ENCODE measurements at regions not wholly inside any gene's neighbourhood (a gene's known extent, or its start where the extent isn't known, plus 50 kb on each side); places are given as distances from the start of the nearest gene placed in this dataset.

GRCh38 chr9:17942498-17942897 is 363.6 kb downstream of the SH3GL2 start:
- in situ Hi-C loops (cut with MboI; ENCODE audit: low sequenced_read_pairs in 4 of 4) (no loop called here), intact Hi-C loops (cut with DNase I; ENCODE audit: low total_unique reads) (no loop called here)
- Histone ChIP-seq H3K4me1 (no peaks in the 10 kb centered on the region), H3K9me3 (no peaks in the 10 kb centered on the region), H3K36me3 (no peaks in the 10 kb centered on the region), H3K27ac (no peak overlapping the region), H3K27me3 (no peaks in the 10 kb centered on the region), H3K4me3 (no peak overlapping the region)
- no peak for TF ChIP-seq POLR2A (IDR thresholded peaks at IDR 0.05)
- TF ChIP-seq, protein P1, sequence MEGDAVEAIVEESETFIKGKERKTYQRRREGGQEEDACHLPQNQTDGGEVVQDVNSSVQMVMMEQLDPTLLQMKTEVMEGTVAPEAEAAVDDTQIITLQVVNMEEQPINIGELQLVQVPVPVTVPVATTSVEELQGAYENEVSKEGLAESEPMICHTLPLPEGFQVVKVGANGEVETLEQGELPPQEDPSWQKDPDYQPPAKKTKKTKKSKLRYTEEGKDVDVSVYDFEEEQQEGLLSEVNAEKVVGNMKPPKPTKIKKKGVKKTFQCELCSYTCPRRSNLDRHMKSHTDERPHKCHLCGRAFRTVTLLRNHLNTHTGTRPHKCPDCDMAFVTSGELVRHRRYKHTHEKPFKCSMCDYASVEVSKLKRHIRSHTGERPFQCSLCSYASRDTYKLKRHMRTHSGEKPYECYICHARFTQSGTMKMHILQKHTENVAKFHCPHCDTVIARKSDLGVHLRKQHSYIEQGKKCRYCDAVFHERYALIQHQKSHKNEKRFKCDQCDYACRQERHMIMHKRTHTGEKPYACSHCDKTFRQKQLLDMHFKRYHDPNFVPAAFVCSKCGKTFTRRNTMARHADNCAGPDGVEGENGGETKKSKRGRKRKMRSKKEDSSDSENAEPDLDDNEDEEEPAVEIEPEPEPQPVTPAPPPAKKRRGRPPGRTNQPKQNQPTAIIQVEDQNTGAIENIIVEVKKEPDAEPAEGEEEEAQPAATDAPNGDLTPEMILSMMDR (IDR thresholded peaks at IDR 0.05 in 4 of 5, conservative IDR thresholded peaks at IDR 0.05 in 1 of 5) = no peak
- no peak for DNase-seq
- ATAC-seq = no peak

- in situ Hi-C loops (cut with MboI; ENCODE audit: low sequenced_read_pairs in 4 of 4) (no loop called here), intact Hi-C loops (cut with DNase I; ENCODE audit: low total_unique reads) (no loop called here)
- Histone ChIP-seq H3K9me3 (no peaks in the 10 kb centered on the region), H3K27ac (no peak overlapping the region), H3K27me3 (no peaks in the 10 kb centered on the region), H3K4me3 (no peak overlapping the region), H3K36me3 (no peaks in the 10 kb centered on the region), H3K4me1 (no peaks in the 10 kb centered on the region)
- DNase-seq = no peak
- no peak for ATAC-seq
- TF ChIP-seq POLR2A (IDR thresholded peaks at IDR 0.05) = no peak
- TF ChIP-seq, protein P1 (IDR thresholded peaks at IDR 0.05 in 4 of 5, conservative IDR thresholded peaks at IDR 0.05 in 1 of 5) = no peak
Observed at GRCh38 chr9:17955409-17955808, 376.5 kb downstream of the SH3GL2 start.

DNA sequence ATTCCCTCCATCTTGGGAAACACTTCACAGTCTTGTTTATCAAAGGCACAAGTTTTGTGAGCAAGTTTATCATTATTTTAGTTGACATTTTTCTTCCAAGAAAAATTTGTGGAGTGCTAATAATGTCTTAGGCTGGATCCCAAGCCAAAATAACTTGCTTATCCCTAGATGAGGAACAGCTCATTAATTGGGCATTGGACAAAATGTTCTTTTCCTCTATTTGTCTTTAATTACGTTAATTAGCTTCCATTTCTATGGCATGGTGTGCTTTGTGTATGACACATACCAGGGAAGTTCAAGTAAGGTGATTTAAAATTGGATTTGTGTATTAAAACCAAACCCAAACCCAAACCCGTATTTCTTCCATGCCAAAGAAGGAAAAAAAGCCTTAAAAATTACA is 379.5 kb downstream of the SH3GL2 start:
- Histone ChIP-seq H3K27ac (no peak overlapping the region), H3K36me3 (no peaks in the 10 kb centered on the region), H3K4me1 (no peaks in the 10 kb centered on the region), H3K4me3 (no peak overlapping the region), H3K9me3 (no peaks in the 10 kb centered on the region), H3K27me3 (no peaks in the 10 kb centered on the region)
- DNase-seq (no peak), ATAC-seq (no peak)
- in situ Hi-C loops (cut with MboI; ENCODE audit: low sequenced_read_pairs in 4 of 4) = no loop called here
- intact Hi-C loops (cut with DNase I; ENCODE audit: low total_unique reads) = no loop called here
- TF ChIP-seq POLR2A (IDR thresholded peaks at IDR 0.05) = no peak
- TF ChIP-seq, protein P1 (IDR thresholded peaks at IDR 0.05 in 4 of 5, conservative IDR thresholded peaks at IDR 0.05 in 1 of 5) = no peak

GRCh38 chr9:17962747-17963146 is 383.9 kb downstream of the SH3GL2 start:
- Histone ChIP-seq H3K4me3 (no peak overlapping the region), H3K27ac (no peak overlapping the region), H3K4me1 (peaks cover 0 to 7% of the 10 kb centered on the region in 2 donors), H3K36me3 (no peaks in the 10 kb centered on the region), H3K9me3 (no peaks in the 10 kb centered on the region), H3K27me3 (no peaks in the 10 kb centered on the region)
- TF ChIP-seq, protein P1 (IDR thresholded peaks at IDR 0.05 in 4 of 5, conservative IDR thresholded peaks at IDR 0.05 in 1 of 5) = no peak
- TF ChIP-seq POLR2A (IDR thresholded peaks at IDR 0.05) = no peak
- no peak for ATAC-seq
- intact Hi-C loops (cut with DNase I; ENCODE audit: low total_unique reads) (no loop called here), in situ Hi-C loops (cut with MboI; ENCODE audit: low sequenced_read_pairs in 4 of 4) (no loop called here)
- no peak for DNase-seq

DNA sequence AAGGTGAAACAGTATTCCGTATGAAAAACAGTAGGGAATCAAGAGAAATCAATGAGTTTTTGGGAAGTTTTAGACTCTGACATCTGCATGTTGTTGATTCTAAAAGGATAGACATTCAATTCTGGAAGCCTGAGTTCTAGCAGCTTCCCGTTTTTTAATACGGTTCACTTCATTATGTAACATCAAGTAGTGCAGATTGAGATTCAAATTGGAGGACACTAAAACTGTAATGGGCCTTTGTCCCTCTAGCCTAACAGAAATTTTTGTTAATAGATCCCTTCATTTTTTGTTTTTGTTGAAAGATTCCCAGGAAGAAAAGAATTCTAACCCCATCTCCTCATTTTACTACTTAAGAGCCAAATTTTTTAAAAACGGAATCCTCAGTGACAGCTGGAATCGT is 384.6 kb downstream of the SH3GL2 start:
- Histone ChIP-seq H3K27ac (no peak overlapping the region), H3K4me3 (no peak overlapping the region), H3K36me3 (no peaks in the 10 kb centered on the region), H3K9me3 (no peaks in the 10 kb centered on the region), H3K27me3 (no peaks in the 10 kb centered on the region), H3K4me1 (peaks cover 0 to 7% of the 10 kb centered on the region in 2 donors)
- in situ Hi-C loops (cut with MboI; ENCODE audit: low sequenced_read_pairs in 4 of 4) (no loop called here), intact Hi-C loops (cut with DNase I; ENCODE audit: low total_unique reads) (no loop called here)
- DNase-seq (no peak), ATAC-seq (no peak)
- TF ChIP-seq, protein P1 (IDR thresholded peaks at IDR 0.05 in 4 of 5, conservative IDR thresholded peaks at IDR 0.05 in 1 of 5) = no peak
- TF ChIP-seq POLR2A (IDR thresholded peaks at IDR 0.05) = no peak
